ENCODE measurements at regions not wholly inside any gene's neighbourhood (a gene's known extent, or its start where the extent isn't known, plus 50 kb on each side); places are given as distances from the start of the nearest gene placed in this dataset.
"Not testable (repeated sequence)": the region's sequence is repeated elsewhere in the genome, so short reads cannot be mapped to it uniquely, and the experiment has no call there.

DNA sequence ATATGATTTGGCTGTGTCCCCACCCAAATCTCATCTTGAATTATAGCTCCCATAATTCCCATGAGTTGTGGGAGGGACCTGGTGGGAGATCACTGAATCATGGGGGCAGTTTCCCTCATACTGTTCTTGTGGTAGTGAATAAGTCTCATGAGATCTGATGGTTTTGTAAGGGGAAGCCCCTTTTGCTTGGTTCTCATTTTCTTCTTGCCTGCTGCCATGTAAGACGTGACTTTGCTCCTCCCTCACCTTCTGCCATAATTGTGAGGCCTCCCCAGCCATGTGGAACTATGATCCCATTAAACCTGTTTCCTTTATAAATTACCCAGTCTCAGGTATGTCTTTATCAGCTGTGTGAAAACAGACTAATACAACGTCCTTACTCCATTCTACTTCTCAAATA lies 108.5 kb upstream of the SCAF8 start:
- H3K9me3 Mint-ChIP-seq; H3K27ac Mint-ChIP-seq; DNase-seq; H3K4me1 Mint-ChIP-seq; H3K36me3 Mint-ChIP-seq (ENCODE audit: low read depth); CTCF ChIA-PET; H3K27me3 Mint-ChIP-seq; POLR2A ChIA-PET; H3K4me3 Mint-ChIP-seq: not testable (repeated sequence)

DNA sequence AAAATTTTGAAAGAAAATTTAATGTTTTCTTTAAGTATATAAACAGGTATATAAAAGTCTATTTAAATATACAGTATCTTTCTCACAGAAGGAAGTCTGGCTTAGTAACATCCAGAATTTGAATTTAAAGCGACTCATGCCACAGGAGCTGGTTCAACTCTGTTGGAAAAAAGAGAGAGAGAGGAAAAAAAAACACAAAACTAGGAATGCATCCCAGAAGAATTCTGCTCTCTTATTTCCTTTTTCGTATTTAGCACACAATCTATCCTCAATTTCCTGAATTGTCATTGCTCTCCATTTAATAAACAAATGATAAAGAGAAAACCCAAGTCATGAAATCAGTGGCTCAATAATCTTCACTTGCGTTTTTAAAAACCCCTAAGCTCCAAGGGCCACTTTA lies 107.5 kb upstream of the SCAF8 start:
- POLR2A ChIA-PET, result no interaction called here
- no peak for DNase-seq

DNA sequence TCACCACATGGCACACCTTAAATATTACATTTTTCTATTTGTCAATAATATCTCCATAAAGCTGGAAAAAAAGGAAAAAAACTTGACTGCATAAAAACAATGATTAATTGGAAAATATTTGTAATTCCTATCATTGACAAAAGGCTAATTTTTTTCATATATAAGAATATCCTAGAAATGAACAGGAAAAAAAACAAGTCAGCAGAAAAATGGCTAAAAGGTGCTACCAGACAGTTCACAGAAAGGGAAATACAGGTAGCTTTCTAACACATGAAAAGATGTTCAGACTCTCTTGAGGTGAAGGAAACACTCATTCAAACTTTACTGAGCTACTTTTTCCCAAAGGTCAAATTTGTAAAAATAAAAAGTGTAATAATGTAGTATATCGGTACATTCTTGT lies 104.1 kb upstream of the SCAF8 start:
- Mint-ChIP-seq H3K4me3 (no peak overlapping the region), H3K36me3 (ENCODE audit: low read depth) (no peaks in the 10 kb centered on the region), H3K27ac (no peak overlapping the region), H3K9me3 (peaks cover 3% of the 10 kb centered on the region), H3K27me3 (no peaks in the 10 kb centered on the region), H3K4me1 (no peaks in the 10 kb centered on the region)
- POLR2A ChIA-PET, result no interaction called here
- no peak for DNase-seq
- CTCF ChIA-PET, result no interaction called here

More for the DNA sequence above, 107.5 kb upstream of the SCAF8 start:
- H3K4me1 Mint-ChIP-seq, result no peaks in the 10 kb centered on the region
- CTCF ChIA-PET, result no interaction called here
- H3K9me3 Mint-ChIP-seq, result peaks cover 7% of the 10 kb centered on the region
- H3K4me3 Mint-ChIP-seq, result no peak overlapping the region
- H3K27me3 Mint-ChIP-seq, result peaks cover 2% of the 10 kb centered on the region
- no peaks in the 10 kb centered on the region for H3K36me3 Mint-ChIP-seq (ENCODE audit: low read depth)
- H3K27ac Mint-ChIP-seq, result no peak overlapping the region

DNA sequence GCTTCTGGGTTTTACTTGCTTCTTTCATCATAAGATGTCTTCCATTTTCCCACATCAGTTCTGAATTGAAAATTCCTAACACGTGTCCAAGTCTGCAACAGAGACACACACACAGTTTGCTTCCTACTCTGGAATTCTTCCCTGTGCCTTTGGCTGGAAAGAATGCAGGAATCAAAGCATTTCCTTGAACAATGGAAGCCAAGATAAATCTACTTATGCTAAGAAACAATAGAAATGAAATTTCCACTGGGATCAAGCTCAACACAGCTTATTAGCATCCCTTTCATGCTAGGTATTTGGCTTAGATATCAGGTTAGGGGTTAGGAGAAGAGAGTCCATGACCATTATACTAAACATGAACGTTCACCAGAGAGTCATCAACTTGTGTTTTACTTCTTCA lies 101.1 kb upstream of the SCAF8 start:
- ChIA-PET POLR2A (no interaction called here), CTCF (no interaction called here)
- Mint-ChIP-seq H3K36me3 (ENCODE audit: low read depth) (no peaks in the 10 kb centered on the region), H3K4me3 (no peak overlapping the region), H3K9me3 (no peaks in the 10 kb centered on the region), H3K27me3 (no peaks in the 10 kb centered on the region), H3K27ac (no peak overlapping the region), H3K4me1 (no peaks in the 10 kb centered on the region)
- no peak for DNase-seq

DNA sequence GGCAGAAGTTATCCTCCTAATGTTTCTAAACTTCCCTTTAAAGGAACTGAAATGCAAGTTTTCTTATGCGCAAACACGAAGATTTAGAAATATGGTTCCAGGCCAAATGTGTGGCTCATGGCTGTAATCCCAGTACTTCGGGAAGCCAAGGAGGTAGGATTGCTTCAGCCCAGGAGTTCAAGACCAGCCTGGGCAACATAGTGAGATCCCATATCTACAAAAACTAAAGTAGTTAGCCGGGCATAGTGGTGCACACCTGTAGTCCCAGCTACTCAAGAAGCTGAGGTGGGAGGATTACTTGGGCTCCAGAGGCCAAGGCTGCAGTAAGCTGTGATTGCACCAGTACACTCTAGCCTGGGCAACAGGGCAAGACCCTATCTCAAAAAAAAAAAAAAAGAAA lies 95.8 kb upstream of the SCAF8 start:
- DNase-seq, result no peak
- ChIA-PET CTCF (no interaction called here), POLR2A (no interaction called here)
- Mint-ChIP-seq H3K9me3 (no peaks in the 10 kb centered on the region), H3K36me3 (ENCODE audit: low read depth) (no peaks in the 10 kb centered on the region), H3K4me1 (no peaks in the 10 kb centered on the region), H3K4me3 (no peak overlapping the region), H3K27ac (no peak overlapping the region), H3K27me3 (no peaks in the 10 kb centered on the region)

DNA sequence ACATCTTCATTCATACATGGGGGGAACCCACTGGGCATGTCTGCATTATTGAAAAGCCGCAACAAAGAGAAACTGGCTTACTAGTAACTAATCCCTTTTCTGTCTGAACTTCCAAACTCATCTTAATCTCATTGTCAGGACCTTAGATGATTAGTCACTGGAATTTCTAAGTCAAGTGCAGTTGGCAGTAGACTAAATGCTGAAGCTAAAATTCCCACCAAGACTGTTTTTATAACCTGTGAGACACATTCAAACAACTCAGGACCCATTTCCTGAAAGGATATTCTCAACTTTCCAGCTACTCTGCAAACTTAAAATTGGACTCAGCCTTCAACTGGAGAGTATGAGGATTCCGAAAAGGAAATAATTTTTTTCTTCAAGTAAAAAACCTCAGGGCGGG lies 94.8 kb upstream of the SCAF8 start:
- no peaks in the 10 kb centered on the region for H3K4me1 Mint-ChIP-seq
- H3K36me3 Mint-ChIP-seq (ENCODE audit: low read depth), result no peaks in the 10 kb centered on the region
- H3K27me3 Mint-ChIP-seq, result peaks cover under 1% of the 10 kb centered on the region
- POLR2A ChIA-PET, result no interaction called here
- no peak overlapping the region for H3K4me3 Mint-ChIP-seq
- no peak overlapping the region for H3K27ac Mint-ChIP-seq
- no peak for DNase-seq
- no peaks in the 10 kb centered on the region for H3K9me3 Mint-ChIP-seq
- CTCF ChIA-PET, result no interaction called here

DNA sequence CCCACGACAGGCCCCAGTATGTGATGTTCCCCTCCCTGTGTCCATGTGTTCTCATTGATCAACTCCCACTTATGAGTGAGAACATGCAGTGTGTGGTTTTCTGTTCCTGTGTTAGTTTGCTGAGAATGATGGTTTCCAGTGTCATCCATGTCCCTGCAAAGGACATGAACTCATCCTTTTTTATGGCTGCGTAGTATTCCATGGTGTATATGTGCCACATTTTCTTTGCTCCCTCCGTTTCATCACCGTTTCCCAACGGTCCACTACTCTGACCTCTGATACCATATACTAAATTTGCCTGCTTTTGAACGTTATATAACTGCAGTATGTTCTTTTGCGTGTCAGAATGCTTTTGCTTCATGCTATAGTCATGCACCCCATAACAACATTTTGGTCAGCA lies 94.0 kb upstream of the SCAF8 start:
- H3K27ac Mint-ChIP-seq; POLR2A ChIA-PET; H3K4me1 Mint-ChIP-seq; H3K4me3 Mint-ChIP-seq; H3K9me3 Mint-ChIP-seq; DNase-seq; H3K27me3 Mint-ChIP-seq; H3K36me3 Mint-ChIP-seq (ENCODE audit: low read depth); CTCF ChIA-PET: not testable (repeated sequence)

DNA sequence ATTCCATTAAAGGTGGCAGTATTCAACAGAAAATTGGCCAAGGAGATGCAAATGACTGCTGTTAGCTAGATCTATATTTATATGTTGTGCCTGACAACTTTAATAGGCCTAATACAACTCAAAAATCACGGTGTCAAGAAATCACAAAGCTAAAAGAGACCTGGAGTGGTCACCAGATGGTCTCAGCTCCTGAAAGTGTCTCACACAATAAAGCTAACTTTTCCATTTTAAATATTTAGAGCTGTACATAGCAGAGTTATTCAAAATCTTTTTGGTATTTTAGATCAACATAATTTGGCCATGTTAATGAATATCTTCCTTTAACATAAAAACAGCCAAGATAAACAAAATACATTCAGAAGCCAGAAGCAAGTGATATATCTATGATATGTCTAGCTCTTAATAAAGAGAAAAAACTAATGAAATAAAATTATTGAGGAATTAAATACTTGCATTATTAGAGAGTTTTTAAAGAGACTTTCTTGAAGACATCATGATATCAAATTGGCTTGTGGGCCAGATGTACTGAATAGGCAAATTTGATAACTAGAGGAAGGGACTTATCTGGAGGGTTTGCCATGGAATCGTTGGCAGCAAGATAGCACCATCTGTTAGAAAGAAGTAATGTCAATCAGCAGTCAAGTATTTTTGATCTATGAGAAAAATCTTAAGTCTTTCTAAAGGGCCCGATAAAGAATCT lies 84.9 kb upstream of the SCAF8 start:
- no peaks in the 10 kb centered on the region for H3K36me3 Mint-ChIP-seq (ENCODE audit: low read depth)
- H3K4me1 Mint-ChIP-seq, result no peaks in the 10 kb centered on the region
- H3K4me3 Mint-ChIP-seq, result no peak overlapping the region
- H3K27ac Mint-ChIP-seq, result no peak overlapping the region
- no peak for DNase-seq
- H3K27me3 Mint-ChIP-seq, result peaks cover 2% of the 10 kb centered on the region
- CTCF ChIA-PET, result no interaction called here
- no peaks in the 10 kb centered on the region for H3K9me3 Mint-ChIP-seq
- POLR2A ChIA-PET, result no interaction called here

DNA sequence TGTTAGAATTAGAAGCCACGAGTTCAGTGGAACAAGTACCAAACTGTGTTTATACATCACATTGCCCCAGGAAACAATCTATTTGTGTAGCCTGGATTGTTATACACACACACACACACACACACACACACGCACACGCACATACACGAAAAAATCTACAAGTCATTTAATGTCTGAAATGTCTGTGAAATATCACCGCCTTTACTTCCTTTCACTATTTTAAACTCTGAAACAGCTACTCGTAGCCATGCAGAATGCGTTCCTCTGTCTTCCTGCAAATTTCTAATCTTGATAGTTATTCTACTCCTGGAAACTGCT lies 84.4 kb upstream of the SCAF8 start:
- Mint-ChIP-seq H3K27ac (no peak overlapping the region), H3K4me1 (no peaks in the 10 kb centered on the region), H3K27me3 (no peaks in the 10 kb centered on the region), H3K36me3 (ENCODE audit: low read depth) (no peaks in the 10 kb centered on the region), H3K4me3 (no peak overlapping the region), H3K9me3 (no peaks in the 10 kb centered on the region)
- ChIA-PET POLR2A (no interaction called here), CTCF (no interaction called here)
- DNase-seq, result no peak

DNA sequence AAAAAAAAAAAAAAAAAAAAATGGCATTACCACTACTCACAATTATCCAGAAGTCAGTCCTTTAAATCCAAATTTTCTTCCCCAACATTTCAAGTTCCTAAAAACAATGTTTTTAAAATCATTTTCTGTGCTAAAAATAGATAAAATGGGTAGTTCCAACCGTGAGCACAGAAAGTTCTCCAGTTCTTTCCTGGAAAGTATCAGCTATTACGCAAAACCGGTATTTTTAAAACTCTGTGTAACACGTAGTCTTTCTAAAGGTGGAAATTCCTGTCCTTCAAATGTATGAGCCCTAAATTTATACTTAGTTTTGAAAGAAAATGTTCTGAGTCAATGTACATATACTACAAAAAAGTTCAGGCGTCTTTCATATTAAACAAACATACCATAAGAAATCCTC lies 83.5 kb upstream of the SCAF8 start:
- Mint-ChIP-seq H3K27me3 (no peaks in the 10 kb centered on the region), H3K27ac (no peak overlapping the region), H3K4me3 (no peak overlapping the region), H3K4me1 (no peaks in the 10 kb centered on the region), H3K36me3 (ENCODE audit: low read depth) (no peaks in the 10 kb centered on the region), H3K9me3 (no peaks in the 10 kb centered on the region)
- ChIA-PET CTCF (no interaction called here), POLR2A (no interaction called here)
- no peak for DNase-seq

DNA sequence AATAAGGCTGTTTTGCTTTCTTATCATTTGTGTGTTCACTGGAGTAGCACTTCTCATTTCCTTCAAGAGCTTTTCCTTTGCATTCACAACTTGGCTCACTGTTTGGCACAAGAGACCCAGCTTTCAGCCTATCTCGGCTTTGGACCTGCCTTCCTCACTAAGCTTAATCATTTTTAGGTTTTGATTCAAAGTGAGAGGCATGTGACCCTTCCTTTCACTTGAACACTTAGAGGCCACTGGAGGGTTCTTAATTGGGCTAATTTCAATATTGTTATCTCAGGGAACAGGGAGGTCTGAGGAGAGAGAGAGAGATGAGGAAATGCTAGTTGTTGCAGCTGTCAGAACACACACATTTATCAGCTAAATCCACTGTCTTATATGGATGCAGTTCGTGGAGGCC lies 82.9 kb upstream of the SCAF8 start:
- Mint-ChIP-seq H3K36me3 (ENCODE audit: low read depth) (no peaks in the 10 kb centered on the region), H3K4me1 (no peaks in the 10 kb centered on the region), H3K9me3 (no peaks in the 10 kb centered on the region), H3K4me3 (no peak overlapping the region), H3K27ac (no peak overlapping the region), H3K27me3 (no peaks in the 10 kb centered on the region)
- CTCF ChIA-PET, result no interaction called here
- no peak for DNase-seq
- POLR2A ChIA-PET, result no interaction called here

DNA sequence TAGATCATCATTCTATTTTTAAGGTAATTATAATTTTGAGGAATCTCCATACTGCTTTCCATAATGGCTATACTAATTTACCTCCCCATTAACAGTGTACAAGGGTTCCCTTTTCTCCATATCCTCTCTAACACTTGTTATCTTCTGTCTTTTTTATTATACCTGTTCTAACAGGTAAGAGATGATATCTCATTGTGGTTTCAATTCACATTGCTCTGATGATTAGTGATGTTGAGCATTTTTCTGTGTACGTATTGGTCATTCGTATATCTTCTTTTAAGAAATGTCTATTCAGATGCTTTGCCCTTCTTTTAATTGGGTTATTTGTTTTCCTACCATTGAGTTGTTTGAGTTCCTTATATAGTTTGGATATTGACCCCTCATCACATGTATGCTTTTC lies 81.6 kb upstream of the SCAF8 start:
- ChIA-PET CTCF (no interaction called here), POLR2A (no interaction called here)
- H3K9me3 Mint-ChIP-seq, result no peaks in the 10 kb centered on the region
- H3K4me3 Mint-ChIP-seq, result no peak overlapping the region
- H3K4me1 Mint-ChIP-seq, result no peaks in the 10 kb centered on the region
- H3K27ac Mint-ChIP-seq, result no peak overlapping the region
- no peaks in the 10 kb centered on the region for H3K27me3 Mint-ChIP-seq
- DNase-seq, result no peak
- no peaks in the 10 kb centered on the region for H3K36me3 Mint-ChIP-seq (ENCODE audit: low read depth)

DNA sequence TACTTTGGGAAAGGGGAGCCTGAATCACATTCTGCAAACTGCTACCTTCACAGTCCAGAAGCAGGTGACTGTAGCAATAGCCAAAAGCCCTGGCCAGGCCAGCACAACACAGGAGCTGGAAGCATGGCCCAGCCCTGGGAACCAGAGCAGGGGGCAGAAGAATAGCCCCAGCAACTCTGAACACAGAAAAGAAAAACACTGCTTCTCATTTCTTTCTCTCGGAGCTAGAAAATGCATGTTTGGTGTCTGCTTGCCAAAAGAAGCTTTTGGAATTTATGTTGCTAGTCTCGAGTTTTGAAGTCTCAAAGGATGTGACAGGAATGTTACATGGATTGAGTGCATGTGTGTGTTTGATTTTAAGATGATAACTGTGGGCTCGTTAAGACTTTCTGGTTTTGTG lies 79.8 kb upstream of the SCAF8 start:
- H3K27ac Mint-ChIP-seq, result no peak overlapping the region

DNA sequence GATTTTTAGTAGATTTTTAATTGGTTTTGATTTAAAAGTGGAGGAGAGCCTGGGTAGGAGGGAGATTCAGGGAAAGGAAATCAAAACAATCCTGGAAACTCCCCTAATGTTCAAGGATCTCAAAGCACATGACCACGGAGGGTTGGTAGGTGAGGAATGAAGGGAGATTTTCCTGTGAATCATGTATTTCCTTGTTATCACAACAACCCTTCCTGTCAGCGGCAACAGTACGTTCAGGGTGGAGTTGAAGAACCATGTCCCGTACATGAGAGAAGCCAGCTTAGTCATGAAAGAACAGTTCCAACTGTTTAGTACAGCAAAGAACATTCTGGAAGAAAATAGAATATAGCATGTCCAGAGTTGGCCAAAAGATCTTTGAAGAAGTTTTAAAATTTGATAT lies 79.4 kb upstream of the SCAF8 start:
- no peak overlapping the region for H3K4me3 Mint-ChIP-seq
- no peak for DNase-seq
- CTCF ChIA-PET, result no interaction called here
- POLR2A ChIA-PET, result no interaction called here
- H3K4me1 Mint-ChIP-seq, result no peaks in the 10 kb centered on the region
- H3K9me3 Mint-ChIP-seq, result no peaks in the 10 kb centered on the region
- no peaks in the 10 kb centered on the region for H3K27me3 Mint-ChIP-seq
- no peak overlapping the region for H3K27ac Mint-ChIP-seq
- H3K36me3 Mint-ChIP-seq (ENCODE audit: low read depth), result no peaks in the 10 kb centered on the region

More for the DNA sequence above, 79.8 kb upstream of the SCAF8 start:
- no peaks in the 10 kb centered on the region for H3K9me3 Mint-ChIP-seq
- no peak overlapping the region for H3K4me3 Mint-ChIP-seq
- no peak for DNase-seq
- H3K27me3 Mint-ChIP-seq, result no peaks in the 10 kb centered on the region
- H3K36me3 Mint-ChIP-seq (ENCODE audit: low read depth), result no peaks in the 10 kb centered on the region
- no peaks in the 10 kb centered on the region for H3K4me1 Mint-ChIP-seq
- ChIA-PET CTCF (no interaction called here), POLR2A (no interaction called here)

DNA sequence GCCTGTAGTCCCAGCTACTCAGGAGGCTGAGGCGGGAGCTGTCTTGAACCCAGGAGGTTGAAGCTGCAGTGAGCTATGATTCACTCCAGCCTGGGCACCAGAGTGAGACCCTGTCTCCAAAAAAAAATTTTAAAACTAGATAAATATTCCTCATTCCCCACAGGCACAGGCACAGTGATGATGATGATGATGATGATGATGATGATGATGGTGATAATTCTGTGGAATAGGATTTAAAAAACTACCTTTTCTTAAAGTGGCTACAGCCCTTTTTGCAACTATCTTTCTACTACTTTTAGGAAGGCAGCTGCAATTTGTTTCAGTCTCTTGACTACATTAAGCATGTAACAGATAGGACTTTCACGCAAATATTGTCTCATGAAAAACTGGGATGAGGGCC lies 76.6 kb upstream of the SCAF8 start:
- DNase-seq, result no peak
- Mint-ChIP-seq H3K27ac (no peak overlapping the region), H3K4me3 (no peak overlapping the region), H3K27me3 (no peaks in the 10 kb centered on the region), H3K9me3 (no peaks in the 10 kb centered on the region), H3K36me3 (ENCODE audit: low read depth) (no peaks in the 10 kb centered on the region), H3K4me1 (no peaks in the 10 kb centered on the region)
- ChIA-PET POLR2A (no interaction called here), CTCF (no interaction called here)

All from activated CD4-positive, alpha-beta memory T cell treated with anti-CD3 and anti-CD28 coated beads, Interleukin-2, amount 10 ng/mL, durations not matched to agents 7 days and 5 days (primary cell).